Smooth muscle cell (in vitro differentiated cells): ENCODE measurements at regions not wholly inside any gene's neighbourhood (a gene's known extent, or its start where the extent isn't known, plus 50 kb on each side); places are given as distances from the start of the nearest gene placed in this dataset.

Experiments
- DNase-seq: peaks from one replicate; lab custom pipeline; 2025; ENCODE audit not compliant: unreplicated experiment; lab: John Stamatoyannopoulos, UW
- H2AFZ ChIP-seq: fragments of 200-600 bp; sonication (generic); 2 replicates; pipeline ENCODE4 v1.6.0; 2016; ENCODE audit warnings: antibody characterized with exemption, low read depth, mild to moderate bottlenecking
- H3F3A ChIP-seq: fragments of 200-600 bp; sonication (generic); 2 replicates; pipeline ENCODE4 v1.6.0; 2017; ENCODE audit warnings: antibody characterized with exemption, low read depth
- H3K27ac ChIP-seq: fragments of 200-600 bp; sonication (generic); 2 replicates; pipeline ENCODE4 v1.5.1; 2016; ENCODE audit warnings: low read depth, mild to moderate bottlenecking
- H3K27me3 ChIP-seq: fragments of 200-600 bp; sonication (generic); 2 replicates; pipeline ENCODE4 v1.6.1; 2016; ENCODE audit warnings: low read depth, mild to moderate bottlenecking
- H3K36me3 ChIP-seq: fragments of 200-600 bp; sonication (generic); 2 replicates; pipeline ENCODE4 v1.5.1; 2016; ENCODE audit warnings: low read depth
- H3K4me1 ChIP-seq: fragments of 200-600 bp; sonication (generic); 2 replicates; pipeline ENCODE4 v1.5.1; 2016; ENCODE audit warnings: low read depth
- H3K4me2 ChIP-seq: fragments of 200-600 bp; sonication (generic); 2 replicates; pipeline ENCODE4 v1.6.0; 2016; ENCODE audit warnings: mild to moderate bottlenecking
- H3K4me3 ChIP-seq: fragments of 200-600 bp; sonication (generic); 2 replicates; pipeline ENCODE4 v1.5.1; 2016; ENCODE audit warnings: mild to moderate bottlenecking
- H3K79me2 ChIP-seq: fragments of 200-600 bp; sonication (generic); 2 replicates; pipeline ENCODE4 v1.6.0; 2016; ENCODE audit warnings: low read depth, mild to moderate bottlenecking
- H3K9ac ChIP-seq: fragments of 200-600 bp; sonication (generic); 2 replicates; pipeline ENCODE4 v1.6.0; 2016; ENCODE audit warnings: low read depth
- H3K9me3 ChIP-seq: fragments of 200-600 bp; sonication (generic); replicated peaks from 2 replicates; pipeline ENCODE4 v1.5.1; 2016; ENCODE audit warnings: low read depth
- H4K20me1 ChIP-seq: fragments of 200-600 bp; sonication (generic); 2 replicates; pipeline ENCODE4 v1.6.0; 2016; ENCODE audit warnings: low read depth
- CTCF ChIP-seq: fragments of 200-600 bp; sonication (generic); IDR thresholded peaks from 2 replicates; pipeline ENCODE4 v1.5.1; 2017; ENCODE audit warnings: borderline replicate concordance, mild to moderate bottlenecking, antibody characterized with exemption; ENCODE audit not compliant: insufficient read depth, poor library complexity, severe bottlenecking
- WGBS: methylation state at CpG from one replicate; pipeline ENCODE4 v1.1.7; 2016; ENCODE audit warnings: low lambda C conversion rate; 5-methylcytosine and 5-hydroxymethylcytosine counted together

GRCh38 chr18:41199212-41199611 is 755.8 kb upstream of the PIK3C3 start:
- Histone ChIP-seq H3K27ac (no peak overlapping the region), H3F3A (no peaks in the 10 kb centered on the region)

GRCh38 chr18:41197967-41198366 is 757.1 kb upstream of the PIK3C3 start:
- 73% methylated on average over 2 of the region's 2 CpGs for WGBS
- Histone ChIP-seq H3K4me3 (no peak overlapping the region), H3K27me3 (no peaks in the 10 kb centered on the region), H3K4me2 (no peak overlapping the region), H3K27ac (no peak overlapping the region), H3K79me2 (no peaks in the 10 kb centered on the region), H3F3A (no peaks in the 10 kb centered on the region), H3K36me3 (no peaks in the 10 kb centered on the region), H3K4me1 (no peaks in the 10 kb centered on the region), H2AFZ (no peak overlapping the region), H3K9ac (no peak overlapping the region), H3K9me3 (no peaks in the 10 kb centered on the region), H4K20me1 (no peaks in the 10 kb centered on the region)
- no peak for TF ChIP-seq CTCF
- DNase-seq, result no peak

More at GRCh38 chr18:41199212-41199611, 755.8 kb upstream of the PIK3C3 start:
- Histone ChIP-seq H3K4me3 (no peak overlapping the region), H4K20me1 (no peaks in the 10 kb centered on the region), H3K9ac (no peak overlapping the region), H3K27me3 (no peaks in the 10 kb centered on the region), H3K9me3 (no peaks in the 10 kb centered on the region), H3K79me2 (no peaks in the 10 kb centered on the region), H3K4me2 (no peak overlapping the region), H3K4me1 (no peaks in the 10 kb centered on the region), H3K36me3 (no peaks in the 10 kb centered on the region), H2AFZ (no peak overlapping the region)
- DNase-seq, result no peak
- TF ChIP-seq CTCF, result no peak

GRCh38 chr18:41170346-41170745 is 784.7 kb upstream of the PIK3C3 start:
- Histone ChIP-seq H3K27me3 (no peaks in the 10 kb centered on the region), H3K4me1 (no peaks in the 10 kb centered on the region), H3K36me3 (no peaks in the 10 kb centered on the region), H3F3A (no peaks in the 10 kb centered on the region), H4K20me1 (no peaks in the 10 kb centered on the region), H3K27ac (no peak overlapping the region), H3K9ac (no peak overlapping the region), H3K4me3 (no peak overlapping the region), H3K4me2 (no peak overlapping the region), H2AFZ (no peak overlapping the region), H3K79me2 (no peaks in the 10 kb centered on the region), H3K9me3 (no peaks in the 10 kb centered on the region)
- no peak for DNase-seq
- no peak for TF ChIP-seq CTCF
- 79% methylated on average over 5 of the region's 5 CpGs for WGBS

- Histone ChIP-seq H3K9me3 (no peaks in the 10 kb centered on the region), H3K4me1 (no peaks in the 10 kb centered on the region), H3K36me3 (no peaks in the 10 kb centered on the region), H2AFZ (no peak overlapping the region), H3K79me2 (no peaks in the 10 kb centered on the region), H3K4me2 (no peak overlapping the region), H3K4me3 (no peak overlapping the region), H3K9ac (no peak overlapping the region), H3K27me3 (no peaks in the 10 kb centered on the region), H4K20me1 (no peaks in the 10 kb centered on the region), H3F3A (no peaks in the 10 kb centered on the region), H3K27ac (no peak overlapping the region)
- TF ChIP-seq CTCF, result no peak
- no peak for DNase-seq
- WGBS, result 83% methylated on average over 2 of the region's 2 CpGs
Measured at GRCh38 chr18:41165625-41166024, 789.4 kb upstream of the PIK3C3 start.
